ENCODE measurements at regions not wholly inside any gene's neighbourhood (a gene's known extent, or its start where the extent isn't known, plus 50 kb on each side); places are given as distances from the start of the nearest gene placed in this dataset.

DNA sequence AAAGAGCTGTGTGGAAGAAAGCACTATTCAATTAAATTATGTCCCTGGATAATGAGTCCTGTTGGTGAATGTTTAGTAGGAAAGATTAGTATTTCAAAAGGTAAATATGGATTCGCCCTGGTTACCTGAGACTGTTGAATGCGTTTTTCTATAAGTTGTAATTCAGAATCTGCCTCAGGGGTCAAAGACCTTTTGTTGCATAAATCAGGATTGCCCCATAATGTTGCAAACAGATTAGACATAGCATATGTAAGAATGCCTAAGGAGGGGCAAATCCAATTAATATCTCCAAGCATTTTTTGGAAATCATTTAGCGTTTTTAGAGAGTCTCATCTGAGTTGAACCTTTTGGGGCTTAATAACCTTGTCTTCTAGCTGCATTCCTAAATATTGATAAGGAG lies 70.1 kb upstream of the ARL4D start:
- H3K27me3 ChIP-seq: peaks cover 0 to 9% (median 0%) of the 10 kb centered on the region in 9 donors
- H3K36me3 ChIP-seq: no peaks in the 10 kb centered on the region
- intact Hi-C loops (cut with DNase I): loop anchor here in 1 of 10 donors (10.0 kb wide), 1 partner anchor 104 kb away; the partner anchor contains the start of gene CCDC200
- ATAC-seq (no peak), DNase-seq (no peak)
- TF ChIP-seq CTCF (IDR thresholded peaks at IDR 0.05): no peak
- no peak for TF ChIP-seq POLR2A (IDR thresholded peaks at IDR 0.05)
- H3K9me3 ChIP-seq: no peaks in the 10 kb centered on the region
- no peak overlapping the region for H3K27ac ChIP-seq
- peaks cover 0 to 6% (median under 1%) of the 10 kb centered on the region in 12 donors for H3K4me1 ChIP-seq
- H3K4me3 ChIP-seq: no peak overlapping the region
- 80 to 86% (median 84%) methylated on average over 3 of the region's 3 CpGs for WGBS, 4 donors

DNA sequence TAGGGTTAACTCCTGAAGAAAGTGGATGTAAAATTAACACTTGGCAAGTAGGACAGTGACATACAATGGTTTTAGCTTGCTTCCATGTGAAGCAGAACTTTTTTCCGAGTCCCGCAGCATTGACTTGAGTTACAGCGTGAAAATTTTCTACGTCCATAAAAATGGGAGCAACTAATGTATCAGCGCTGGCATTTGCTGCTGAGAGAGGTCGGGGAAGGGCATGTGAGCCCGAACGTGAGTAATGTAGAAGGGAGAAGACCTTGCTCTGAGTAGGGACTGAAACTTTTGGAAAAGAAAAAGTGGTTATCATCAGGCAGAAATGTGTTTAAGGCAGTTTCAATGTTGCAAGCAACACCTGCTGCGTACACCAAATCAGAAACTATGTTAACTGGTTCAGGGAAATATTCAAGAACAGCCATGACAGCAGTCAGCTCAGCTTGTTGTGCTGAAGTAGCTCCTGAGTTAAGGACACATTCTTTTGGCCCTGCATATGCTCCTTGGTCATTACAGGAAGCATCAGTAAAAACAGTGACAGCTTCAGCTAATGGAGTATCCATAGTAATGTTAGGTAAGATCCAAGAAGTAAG lies 70.9 kb upstream of the ARL4D start:
- ATAC-seq: no peak
- no peak for DNase-seq
- 86 to 92% (median 87%) methylated on average over 9 of the region's 9 CpGs for WGBS, 4 donors
- Histone ChIP-seq H3K27ac (no peak overlapping the region), H3K9me3 (no peaks in the 10 kb centered on the region), H3K4me1 (peaks cover 0 to 6% (median 0%) of the 10 kb centered on the region in 12 donors), H3K27me3 (peaks cover 0 to 9% (median 0%) of the 10 kb centered on the region in 9 donors), H3K36me3 (no peaks in the 10 kb centered on the region), H3K4me3 (no peak overlapping the region)
- intact Hi-C loops (cut with DNase I): loop anchor here in 1 of 10 donors (10.0 kb wide), 1 partner anchor 103 kb away; the partner anchor contains the start of gene CCDC200
- TF ChIP-seq CTCF (IDR thresholded peaks at IDR 0.05) (no peak), POLR2A (IDR thresholded peaks at IDR 0.05) (no peak)

DNA sequence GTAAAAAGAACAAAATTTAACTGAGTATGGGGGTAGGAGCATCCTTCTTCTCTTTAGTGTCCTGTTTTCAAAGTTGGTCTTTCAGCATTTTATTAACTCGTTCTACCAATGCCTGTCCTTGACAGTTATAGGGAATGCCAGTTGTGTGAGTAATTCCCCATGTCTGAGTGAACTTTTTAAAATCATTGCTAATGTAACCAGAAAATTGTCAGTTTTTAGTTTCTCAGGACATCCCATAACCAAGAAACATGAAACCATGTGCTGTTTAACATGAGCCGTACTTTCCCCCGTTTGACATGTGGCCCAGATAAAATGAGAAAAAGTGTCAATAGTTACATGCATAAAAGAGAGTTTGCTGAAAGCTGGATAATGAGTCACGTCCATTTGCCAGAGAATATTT lies 71.4 kb upstream of the ARL4D start:
- intact Hi-C loops (cut with DNase I): loop anchor here in 1 of 10 donors (10.0 kb wide), 1 partner anchor 103 kb away; the partner anchor contains the start of gene CCDC200
- 80 to 90% (median 87%) methylated on average over 4 of the region's 4 CpGs for WGBS, 4 donors
- Histone ChIP-seq H3K27me3 (peaks cover 0 to 9% (median 0%) of the 10 kb centered on the region in 9 donors), H3K9me3 (no peaks in the 10 kb centered on the region), H3K4me1 (peaks cover 0 to 6% (median 0%) of the 10 kb centered on the region in 12 donors), H3K36me3 (no peaks in the 10 kb centered on the region), H3K4me3 (no peak overlapping the region), H3K27ac (no peak overlapping the region)
- DNase-seq (no peak), ATAC-seq (no peak)
- no peak for TF ChIP-seq CTCF (IDR thresholded peaks at IDR 0.05)

DNA sequence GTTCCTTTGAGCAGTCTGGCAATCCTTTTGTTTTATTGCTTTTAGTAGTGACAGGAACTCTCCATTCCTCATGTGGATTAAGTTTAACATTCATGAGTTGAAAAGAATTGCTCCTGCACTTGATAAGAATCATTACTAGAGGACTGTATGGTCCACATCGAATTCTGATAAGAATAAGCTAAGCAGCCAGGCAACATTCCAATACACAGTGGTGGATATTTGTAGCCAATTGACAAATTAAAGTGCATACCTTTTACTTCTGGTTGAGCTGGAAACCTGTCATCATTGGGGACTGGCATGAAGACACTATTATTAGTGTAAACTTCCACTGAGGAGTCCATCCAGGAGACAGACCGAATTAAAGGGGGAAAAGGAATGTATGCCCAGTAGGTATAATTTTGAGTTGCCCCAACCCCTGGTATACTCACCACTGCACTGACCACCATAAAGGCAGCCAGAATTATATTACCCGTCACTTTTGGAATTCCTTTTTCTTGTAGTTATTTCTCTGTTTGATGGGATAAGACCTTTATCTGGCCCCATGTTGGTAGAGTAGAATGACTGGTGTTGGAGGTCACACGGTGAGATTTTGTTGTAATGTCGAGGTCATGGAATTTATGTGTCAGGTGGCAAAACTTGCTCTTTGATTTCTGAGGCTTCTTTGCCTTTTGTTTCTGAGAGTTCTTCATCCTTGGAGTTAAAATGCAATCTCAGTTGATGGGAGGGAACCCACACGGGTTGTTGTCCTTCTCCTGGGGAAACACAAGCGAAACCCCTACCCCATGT lies 72.1 kb upstream of the ARL4D start:
- Histone ChIP-seq H3K27ac (no peak overlapping the region), H3K4me1 (peaks cover 0 to 6% (median 0%) of the 10 kb centered on the region in 12 donors), H3K27me3 (peaks cover 0 to 9% (median 0%) of the 10 kb centered on the region in 9 donors), H3K9me3 (no peaks in the 10 kb centered on the region), H3K36me3 (no peaks in the 10 kb centered on the region), H3K4me3 (no peak overlapping the region)
- ATAC-seq (no peak), DNase-seq (no peak)
- intact Hi-C loops (cut with DNase I): loop anchor here in 1 of 10 donors (10.0 kb wide), 1 partner anchor 102 kb away; the partner anchor contains the start of gene CCDC200
- TF ChIP-seq CTCF (IDR thresholded peaks at IDR 0.05) (no peak), POLR2A (IDR thresholded peaks at IDR 0.05) (no peak)
- 74 to 79% (median 76%) methylated on average over 7 of the region's 7 CpGs for WGBS, 4 donors
